IMR-90 (cell line): ENCODE measurements at regions not wholly inside any gene's neighbourhood (a gene's known extent, or its start where the extent isn't known, plus 50 kb on each side); places are given as distances from the start of the nearest gene placed in this dataset.

ENCODE experiments used
- ATAC-seq: fragments of 200-7000 bp; cut with Tn5 transposase; 2 replicates; pipeline ENCODE4 v1.9.1; 2020; ENCODE audit warnings: low read depth, mild to moderate bottlenecking, moderate library complexity
- BruUV-seq: library from RNA; stranded (reverse); fragments of 400-500 nt; replicated peaks from 2 replicates; lab custom pipeline; 2021; lab: Mats Ljungman, UMichigan
- CTCF ChIA-PET: fragments of 300-600 bp; formaldehyde crosslinking; extraction: SDS; loops from one replicate; lab custom pipeline; 2021; ENCODE audit warnings: antibody characterized with exemption; lab: Yijun Ruan, JAX
- POLR2A ChIA-PET: fragments of 300-600 bp; sonication (Branson Sonifier 250); formaldehyde crosslinking; loops from one replicate; lab custom pipeline; 2022; ENCODE audit warnings: antibody characterized with exemption; ENCODE audit not compliant: unreplicated experiment; lab: Charles Lee
- DNase-seq: peaks from one replicate; pipeline ENCODE4 v3.0.0; 2013
- H2AFZ ChIP-seq: replicated peaks from 2 replicates; pipeline ENCODE3; 2013; ENCODE audit warnings: low read length, mild to moderate bottlenecking; ENCODE audit not compliant: poor library complexity
- H2AK5ac ChIP-seq: 2 replicates; pipeline ENCODE4 v1.6.1; 2013; ENCODE audit warnings: low read depth, low read length, inconsistent platforms
- H2AK9ac ChIP-seq: replicated peaks from 2 replicates; pipeline ENCODE3; 2013; ENCODE audit warnings: mild to moderate bottlenecking, low read depth, low read length, moderate library complexity; ENCODE audit not compliant: poor library complexity
- H2BK120ac ChIP-seq: 2 replicates; pipeline ENCODE4 v1.6.1; 2013; ENCODE audit warnings: low read depth, low read length, inconsistent platforms
- H2BK15ac ChIP-seq: 3 replicates; pipeline ENCODE4 v1.6.1; 2013; ENCODE audit warnings: low read depth, low read length, inconsistent platforms
- H2BK20ac ChIP-seq: 2 replicates; pipeline ENCODE4 v1.6.1; 2013; ENCODE audit warnings: low read depth, mild to moderate bottlenecking, inconsistent platforms, low read length, moderate library complexity
- H2BK5ac ChIP-seq: 2 replicates; pipeline ENCODE4 v1.6.1; 2013; ENCODE audit warnings: mild to moderate bottlenecking, low read depth, low read length, inconsistent platforms; ENCODE audit not compliant: poor library complexity, severe bottlenecking
- H3K14ac ChIP-seq: replicated peaks from 2 replicates; pipeline ENCODE4 v1.6.1; 2013; ENCODE audit warnings: low read depth, low read length, inconsistent platforms
- H3K18ac ChIP-seq: 2 replicates; pipeline ENCODE4 v1.6.1; 2013; ENCODE audit warnings: low read depth, low read length, control low read depth
- H3K23ac ChIP-seq: 2 replicates; pipeline ENCODE4 v1.6.1; 2013; ENCODE audit warnings: low read depth, low read length, inconsistent platforms
- H3K27ac ChIP-seq: 2 replicates; pipeline ENCODE4 v1.5.1; 2013; ENCODE audit warnings: mild to moderate bottlenecking, control low read depth, low read length; ENCODE audit not compliant: insufficient read depth
- H3K27me3 ChIP-seq: 2 replicates; pipeline ENCODE4 v1.6.1; 2013; ENCODE audit warnings: low read length; ENCODE audit not compliant: control insufficient read depth, insufficient read depth
- H3K36me3 ChIP-seq: 2 replicates; pipeline ENCODE4 v1.6.1; 2013; ENCODE audit warnings: low read length, mixed read lengths; ENCODE audit not compliant: control insufficient read depth, insufficient read depth
- H3K4ac ChIP-seq: 2 replicates; pipeline ENCODE4 v1.6.1; 2013; ENCODE audit warnings: low read depth, low read length, inconsistent platforms
- H3K4me1 ChIP-seq: 2 replicates; pipeline ENCODE4 v1.6.1; 2013; ENCODE audit warnings: low read length, mixed read lengths; ENCODE audit not compliant: control insufficient read depth, insufficient read depth
- H3K4me2 ChIP-seq: 2 replicates; pipeline ENCODE4 v1.6.1; 2013; ENCODE audit warnings: low read depth, mild to moderate bottlenecking, control low read depth, low read length, moderate library complexity
- H3K4me3 ChIP-seq: 2 replicates; pipeline ENCODE4 v1.5.1; 2013; ENCODE audit warnings: low read depth, mild to moderate bottlenecking, control low read depth, low read length, moderate library complexity; ENCODE audit not compliant: insufficient read depth
- H3K56ac ChIP-seq: 2 replicates; pipeline ENCODE4 v1.6.1; 2013; ENCODE audit warnings: low read length, inconsistent platforms; ENCODE audit not compliant: insufficient read depth; ENCODE audit errors: extremely low read depth
- H3K79me1 ChIP-seq, 2 experiments: 2 replicates each; pipeline ENCODE4 v1.6.1; 2013; ENCODE audit warnings: low read length in 2 of 2, inconsistent platforms in 1 of 2, low read depth in 1 of 2
- H3K9ac ChIP-seq: 2 replicates; pipeline ENCODE4 v1.6.1; 2013; ENCODE audit warnings: low read depth, low read length, control low read depth
- H3K9me1 ChIP-seq: 2 replicates; pipeline ENCODE4 v1.6.1; 2013; ENCODE audit warnings: low read length, inconsistent platforms; ENCODE audit not compliant: insufficient read depth
- H3K9me3 ChIP-seq: 2 replicates; pipeline ENCODE4 v1.6.1; 2013; ENCODE audit warnings: low read length; ENCODE audit not compliant: control insufficient read depth, insufficient read depth
- H4K20me1 ChIP-seq: 2 replicates; pipeline ENCODE4 v1.6.1; 2013; ENCODE audit warnings: low read length, inconsistent platforms; ENCODE audit not compliant: insufficient read depth
- H4K5ac ChIP-seq: 2 replicates; pipeline ENCODE4 v1.6.1; 2013; ENCODE audit warnings: mild to moderate bottlenecking, low read depth, low read length, control low read depth
- H4K8ac ChIP-seq, 2 experiments: 2 replicates each; pipeline ENCODE4 v1.6.1; 2013; ENCODE audit warnings: low read depth in 2 of 2, low read length in 2 of 2, control low read depth in 1 of 2, inconsistent platforms in 1 of 2
- H4K91ac ChIP-seq: 2 replicates; pipeline ENCODE4 v1.6.1; 2013; ENCODE audit warnings: low read depth, low read length, inconsistent platforms; ENCODE audit not compliant: insufficient read depth
- BHLHE40 ChIP-seq: fragments of 150-350 bp; IDR thresholded peaks from 2 replicates; pipeline ENCODE4 v1.6.1; 2016; ENCODE audit warnings: mild to moderate bottlenecking, low read depth, low read length
- CEBPB ChIP-seq: IDR thresholded peaks from 2 replicates; pipeline ENCODE4 v1.6.1; 2012; ENCODE audit warnings: low read depth, low read length, improper control_type of control experiment
- CHD1 ChIP-seq: IDR thresholded peaks from 2 replicates; pipeline ENCODE4 v1.6.1; 2012; ENCODE audit warnings: low read depth, low read length, improper control_type of control experiment
- FOS ChIP-seq: fragments of 150-350 bp; IDR thresholded peaks from 2 replicates; pipeline ENCODE4 v1.6.1; 2016; ENCODE audit warnings: low read depth, low read length
- MAFK ChIP-seq: IDR thresholded peaks from 2 replicates; pipeline ENCODE4 v1.6.1; 2012; ENCODE audit warnings: low read depth, low read length, improper control_type of control experiment
- MAZ ChIP-seq: IDR thresholded peaks from 2 replicates; pipeline ENCODE4 v1.6.1; 2012; ENCODE audit warnings: low read depth, mild to moderate bottlenecking, low read length, improper control_type of control experiment, moderate library complexity, borderline replicate concordance
- MXI1 ChIP-seq: IDR thresholded peaks from 2 replicates; pipeline ENCODE4 v1.6.1; 2012; ENCODE audit warnings: low read depth, mild to moderate bottlenecking, low read length, moderate library complexity, borderline replicate concordance
- NFE2L2 ChIP-seq: fragments of 150-350 bp; IDR thresholded peaks from 2 replicates; pipeline ENCODE4 v1.6.1; 2016; ENCODE audit warnings: low read depth, mild to moderate bottlenecking, low read length
- POLR2A ChIP-seq: IDR thresholded peaks from 2 replicates; pipeline ENCODE4 v1.6.1; 2012; ENCODE audit warnings: mild to moderate bottlenecking, low read depth, low read length
- RAD21 ChIP-seq: IDR thresholded peaks from 2 replicates; pipeline ENCODE4 v1.6.1; 2012; ENCODE audit warnings: low read length, improper control_type of control experiment
- RCOR1 ChIP-seq: IDR thresholded peaks from 2 replicates; pipeline ENCODE4 v1.6.1; 2012; ENCODE audit warnings: mild to moderate bottlenecking, low read length, improper control_type of control experiment; ENCODE audit not compliant: insufficient replicate concordance
- RFX5 ChIP-seq: IDR thresholded peaks from 2 replicates; pipeline ENCODE4 v1.8.0; 2012; ENCODE audit warnings: low read depth, mild to moderate bottlenecking, low read length, moderate library complexity
- SMC3 ChIP-seq: fragments of 150-350 bp; IDR thresholded peaks from 2 replicates; pipeline ENCODE4 v1.6.1; 2016; ENCODE audit warnings: low read depth, mild to moderate bottlenecking, antibody characterized with exemption, low read length, moderate library complexity
- USF2 ChIP-seq: fragments of 150-350 bp; IDR thresholded peaks from 2 replicates; pipeline ENCODE4 v1.6.1; 2017; ENCODE audit warnings: mild to moderate bottlenecking, antibody characterized with exemption, low read length, low read depth
- WGBS, 2 experiments: methylation state at CpG; one replicate each; pipeline versions ENCODE4 v1.1.5 to v1.1.7; 2013; ENCODE audit warnings: missing lambda C conversion rate in 2 of 2; ENCODE audit not compliant: insufficient read length in 1 of 2; ENCODE audit errors: extremely low coverage in 2 of 2; 5-methylcytosine and 5-hydroxymethylcytosine counted together
- dilution Hi-C: fragments of 300-500 bp; cut with HindIII; formaldehyde crosslinking; loops from one replicate; pipeline ENCODE4 v1.14.3; 2018; ENCODE audit warnings: low sequenced_read_pairs; ENCODE audit not compliant: unreplicated experiment
- in situ Hi-C: fragments of 300-500 bp; cut with MboI; formaldehyde crosslinking; loops from 3 replicates; pipeline ENCODE4 v1.14.3; 2019; ENCODE audit warnings: low sequenced_read_pairs, inconsistent platforms, mixed read lengths
- intact Hi-C: fragments of 100-400 bp; cut with micrococcal nuclease; formaldehyde crosslinking; loops from 2 replicates; pipeline ENCODE4 v1.10.0; 2022
- TF ChIP-seq, protein P1 (sequence below): fragments of 150-350 bp; IDR thresholded peaks from 2 replicates; pipeline ENCODE4 v1.6.1; 2016; ENCODE audit warnings: low read depth, mild to moderate bottlenecking, low read length, moderate library complexity, borderline replicate concordance
- TF ChIP-seq, protein P2 (sequence below): conservative IDR thresholded peaks from 2 replicates; pipeline ENCODE4 v1.5.1; 2012; ENCODE audit warnings: mild to moderate bottlenecking, low read depth, low read length, improper control_type of control experiment

GRCh38 chr3:118537454-118537853 is 497.2 kb downstream of the IGSF11 start:
- Histone ChIP-seq H3K36me3 (no peaks in the 10 kb centered on the region), H3K4ac (no peak overlapping the region), H3K9me3 (no peaks in the 10 kb centered on the region), H3K9me1 (no peaks in the 10 kb centered on the region), H4K5ac (no peak overlapping the region), H3K4me1 (no peaks in the 10 kb centered on the region), H3K23ac (no peak overlapping the region), H4K91ac (no peak overlapping the region), H2BK5ac (no peak overlapping the region), H2AK5ac (no peak overlapping the region), H3K56ac (no peak overlapping the region), H3K79me1 (no peaks in the 10 kb centered on the region), H3K4me2 (no peak overlapping the region), H2BK20ac (no peak overlapping the region), H3K27ac (no peak overlapping the region), H2BK15ac (no peak overlapping the region), H4K20me1 (no peaks in the 10 kb centered on the region), H2AK9ac (no peak overlapping the region), H2AFZ (no peak overlapping the region), H3K18ac (no peak overlapping the region), H3K4me3 (no peak overlapping the region), H4K8ac (no peak overlapping the region), H3K14ac (no peak overlapping the region), H2BK120ac (no peak overlapping the region), H3K9ac (no peak overlapping the region), H3K27me3 (no peaks in the 10 kb centered on the region)
- dilution Hi-C loops, result no loop called here
- no CpG with 5 or more reads among the region's 2 CpGs for WGBS, 2 experiments
- intact Hi-C loops, result no loop called here
- POLR2A ChIA-PET, result no interaction called here
- TF ChIP-seq CEBPB (no peak), RCOR1 (no peak), MAFK (no peak), MAZ (no peak), SMC3 (no peak), FOS (no peak), RAD21 (no peak), POLR2A (no peak), MXI1 (no peak), RFX5 (no peak), NFE2L2 (no peak), CHD1 (no peak), BHLHE40 (no peak), USF2 (no peak)
- TF ChIP-seq, protein P1, sequence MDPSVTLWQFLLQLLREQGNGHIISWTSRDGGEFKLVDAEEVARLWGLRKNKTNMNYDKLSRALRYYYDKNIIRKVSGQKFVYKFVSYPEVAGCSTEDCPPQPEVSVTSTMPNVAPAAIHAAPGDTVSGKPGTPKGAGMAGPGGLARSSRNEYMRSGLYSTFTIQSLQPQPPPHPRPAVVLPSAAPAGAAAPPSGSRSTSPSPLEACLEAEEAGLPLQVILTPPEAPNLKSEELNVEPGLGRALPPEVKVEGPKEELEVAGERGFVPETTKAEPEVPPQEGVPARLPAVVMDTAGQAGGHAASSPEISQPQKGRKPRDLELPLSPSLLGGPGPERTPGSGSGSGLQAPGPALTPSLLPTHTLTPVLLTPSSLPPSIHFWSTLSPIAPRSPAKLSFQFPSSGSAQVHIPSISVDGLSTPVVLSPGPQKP, result no peak
- TF ChIP-seq, protein P2, sequence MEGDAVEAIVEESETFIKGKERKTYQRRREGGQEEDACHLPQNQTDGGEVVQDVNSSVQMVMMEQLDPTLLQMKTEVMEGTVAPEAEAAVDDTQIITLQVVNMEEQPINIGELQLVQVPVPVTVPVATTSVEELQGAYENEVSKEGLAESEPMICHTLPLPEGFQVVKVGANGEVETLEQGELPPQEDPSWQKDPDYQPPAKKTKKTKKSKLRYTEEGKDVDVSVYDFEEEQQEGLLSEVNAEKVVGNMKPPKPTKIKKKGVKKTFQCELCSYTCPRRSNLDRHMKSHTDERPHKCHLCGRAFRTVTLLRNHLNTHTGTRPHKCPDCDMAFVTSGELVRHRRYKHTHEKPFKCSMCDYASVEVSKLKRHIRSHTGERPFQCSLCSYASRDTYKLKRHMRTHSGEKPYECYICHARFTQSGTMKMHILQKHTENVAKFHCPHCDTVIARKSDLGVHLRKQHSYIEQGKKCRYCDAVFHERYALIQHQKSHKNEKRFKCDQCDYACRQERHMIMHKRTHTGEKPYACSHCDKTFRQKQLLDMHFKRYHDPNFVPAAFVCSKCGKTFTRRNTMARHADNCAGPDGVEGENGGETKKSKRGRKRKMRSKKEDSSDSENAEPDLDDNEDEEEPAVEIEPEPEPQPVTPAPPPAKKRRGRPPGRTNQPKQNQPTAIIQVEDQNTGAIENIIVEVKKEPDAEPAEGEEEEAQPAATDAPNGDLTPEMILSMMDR, result no peak
- in situ Hi-C loops, result no loop called here
- CTCF ChIA-PET, result no interaction called here
- no peak for ATAC-seq
- no peak for DNase-seq
- no TSS peak for BruUV-seq
